Anterior cingulate cortex (tissue), 58 donors: ENCODE measurements at regions not wholly inside any gene's neighbourhood (a gene's known extent, or its start where the extent isn't known, plus 50 kb on each side); places are given as distances from the start of the nearest gene placed in this dataset.
"Not testable (repeated sequence)": the region's sequence is repeated elsewhere in the genome, so short reads cannot be mapped to it uniquely, and the experiment has no call there.

ENCODE experiments used
- DNase-seq, 58 donors: peaks; one replicate each; lab custom pipeline; 2025; lab: John Stamatoyannopoulos, UW

DNA sequence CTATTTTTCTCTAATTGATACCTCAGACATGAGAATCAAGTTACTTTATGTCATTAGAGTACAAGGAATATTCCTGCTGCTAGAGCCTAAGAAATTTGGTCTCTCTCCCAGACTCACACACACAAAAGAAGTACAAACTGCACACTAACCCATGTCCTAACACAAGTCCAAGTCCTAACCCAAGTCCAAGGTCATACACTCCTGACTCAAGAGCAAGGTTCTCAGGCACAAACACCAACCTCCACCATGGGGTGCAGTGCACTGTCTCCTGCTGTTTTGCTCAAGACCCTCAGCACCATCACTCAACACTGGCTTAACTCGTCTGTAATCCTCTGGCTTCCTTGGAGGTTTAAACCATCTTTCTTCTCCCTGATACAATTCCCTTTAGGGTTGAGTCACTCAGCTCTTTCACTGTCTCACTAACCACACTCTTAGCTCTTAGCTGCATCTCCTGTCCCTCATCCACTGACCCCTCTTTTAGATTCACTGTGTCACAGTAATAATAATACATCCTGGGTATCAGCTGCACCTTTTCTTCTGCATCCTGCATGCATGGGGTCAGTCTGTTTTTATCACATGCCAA lies 129.8 kb downstream of the BCL2L11 start:
- DNase-seq: no peak

DNA sequence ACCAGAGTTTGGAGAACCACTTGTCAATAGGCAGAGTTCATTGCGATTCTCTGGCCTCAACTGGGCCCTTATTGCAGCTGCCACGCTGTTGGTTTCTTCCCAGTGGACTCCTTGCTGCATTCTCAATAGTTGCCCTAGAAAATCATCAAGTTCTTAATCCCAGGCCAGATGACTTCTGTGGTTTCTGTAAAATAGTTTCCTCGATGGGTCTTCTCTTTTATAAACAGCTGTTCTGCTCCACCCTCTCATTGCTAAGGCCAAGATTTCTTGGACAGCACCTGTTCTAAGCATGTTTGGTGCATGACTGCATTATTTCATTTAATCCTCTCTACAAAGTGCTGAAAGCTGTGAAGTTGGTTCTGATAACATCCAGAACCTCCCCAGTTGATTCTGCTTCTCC lies 131.0 kb downstream of the BCL2L11 start:
- DNase-seq: no peak

DNA sequence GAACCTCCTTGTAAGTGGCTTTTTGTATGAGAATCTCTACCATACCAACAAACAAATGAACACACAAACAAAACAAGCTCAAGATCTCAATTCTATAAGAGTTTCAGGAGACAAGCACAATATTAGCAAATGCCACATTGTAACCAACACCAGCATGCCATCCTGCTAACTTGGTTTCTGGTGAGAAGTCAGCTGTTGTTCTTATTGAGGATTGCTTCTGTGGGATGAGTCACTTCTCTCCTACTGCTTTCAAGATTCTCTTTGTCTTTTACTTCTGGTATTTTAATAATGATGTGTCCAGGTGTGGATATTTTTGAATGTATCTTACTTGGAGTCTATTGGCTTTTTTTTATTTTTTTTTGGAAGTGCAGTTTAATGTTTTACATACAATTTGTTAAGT lies 131.7 kb downstream of the BCL2L11 start:
- no peak for DNase-seq

DNA sequence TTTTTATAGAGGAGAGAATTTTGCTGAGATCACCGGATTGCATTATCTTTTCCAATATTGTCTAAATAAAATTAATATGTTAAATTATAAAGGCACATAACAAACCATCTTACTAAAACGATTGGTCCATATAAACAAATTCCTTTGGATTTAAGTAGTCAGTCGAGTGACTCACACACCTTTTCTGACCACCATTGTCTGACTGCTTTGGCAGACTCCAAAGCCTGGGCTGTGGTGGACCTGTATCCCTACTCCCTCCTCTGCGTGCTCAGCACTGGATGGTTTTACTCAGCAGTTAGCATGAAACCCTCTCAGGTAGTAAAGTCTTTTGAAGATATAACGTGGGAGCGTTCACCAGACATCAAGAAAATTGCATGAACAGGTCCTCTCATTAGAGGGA lies 134.2 kb downstream of the BCL2L11 start:
- DNase-seq: not testable (repeated sequence)

DNA sequence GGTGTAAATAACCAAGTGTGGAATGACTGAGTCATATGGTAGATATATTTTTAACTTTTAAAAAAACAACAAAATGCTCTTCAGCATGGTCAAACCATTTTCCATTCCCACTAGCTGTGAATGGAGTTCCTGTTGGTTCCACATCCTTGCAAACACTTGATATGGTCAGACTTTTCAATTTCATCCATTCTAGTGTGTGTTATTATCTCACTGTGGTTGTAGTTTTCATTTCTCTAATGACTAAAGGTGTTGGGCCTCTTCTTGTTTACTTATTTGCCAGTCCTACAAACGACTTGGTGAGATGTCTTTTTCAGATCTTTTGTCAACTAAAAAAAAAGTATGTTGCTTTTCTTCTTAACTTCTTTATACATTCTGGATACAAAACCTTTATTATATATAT lies 135.9 kb downstream of the BCL2L11 start:
- not testable (repeated sequence) for DNase-seq

DNA sequence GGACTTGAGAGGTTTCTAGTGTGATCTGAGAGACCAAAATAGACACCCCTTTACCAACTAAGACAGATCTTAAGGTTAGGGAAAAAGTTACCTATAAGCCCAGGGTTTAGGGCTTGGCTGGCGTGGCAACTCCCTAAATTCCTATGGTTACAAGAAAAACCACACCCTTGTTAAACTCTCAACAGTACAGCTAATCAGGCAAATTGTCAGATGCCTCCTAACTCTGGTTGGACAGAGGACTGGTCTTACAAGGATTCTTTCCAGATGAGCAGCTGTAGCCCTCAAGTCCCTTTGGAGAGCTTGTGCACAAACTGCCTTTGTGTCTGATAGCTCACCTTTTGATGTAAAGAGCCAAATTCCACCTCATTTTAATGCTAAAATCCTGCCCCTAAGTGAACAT lies 136.9 kb downstream of the BCL2L11 start:
- DNase-seq: not testable (repeated sequence)

DNA sequence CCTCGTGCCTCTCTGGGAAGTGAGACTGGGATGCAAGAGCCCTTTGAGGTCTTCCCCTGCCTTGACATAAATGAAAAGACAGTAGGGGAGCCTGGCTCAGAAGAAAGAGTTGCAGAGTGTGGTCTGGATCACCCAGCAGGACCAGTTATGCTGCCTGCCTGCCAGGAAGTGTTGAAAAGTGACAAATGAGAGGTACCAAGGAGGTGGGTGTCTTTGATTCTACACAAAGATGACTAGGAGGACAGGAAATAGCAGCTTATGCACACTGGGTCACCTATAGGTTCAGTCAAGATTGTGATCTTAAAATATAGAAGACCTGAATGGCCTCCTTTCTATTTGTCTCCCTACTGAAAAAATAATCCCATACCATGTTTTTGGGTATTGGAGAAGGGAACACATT lies 137.6 kb downstream of the BCL2L11 start:
- DNase-seq: not testable (repeated sequence)

DNA sequence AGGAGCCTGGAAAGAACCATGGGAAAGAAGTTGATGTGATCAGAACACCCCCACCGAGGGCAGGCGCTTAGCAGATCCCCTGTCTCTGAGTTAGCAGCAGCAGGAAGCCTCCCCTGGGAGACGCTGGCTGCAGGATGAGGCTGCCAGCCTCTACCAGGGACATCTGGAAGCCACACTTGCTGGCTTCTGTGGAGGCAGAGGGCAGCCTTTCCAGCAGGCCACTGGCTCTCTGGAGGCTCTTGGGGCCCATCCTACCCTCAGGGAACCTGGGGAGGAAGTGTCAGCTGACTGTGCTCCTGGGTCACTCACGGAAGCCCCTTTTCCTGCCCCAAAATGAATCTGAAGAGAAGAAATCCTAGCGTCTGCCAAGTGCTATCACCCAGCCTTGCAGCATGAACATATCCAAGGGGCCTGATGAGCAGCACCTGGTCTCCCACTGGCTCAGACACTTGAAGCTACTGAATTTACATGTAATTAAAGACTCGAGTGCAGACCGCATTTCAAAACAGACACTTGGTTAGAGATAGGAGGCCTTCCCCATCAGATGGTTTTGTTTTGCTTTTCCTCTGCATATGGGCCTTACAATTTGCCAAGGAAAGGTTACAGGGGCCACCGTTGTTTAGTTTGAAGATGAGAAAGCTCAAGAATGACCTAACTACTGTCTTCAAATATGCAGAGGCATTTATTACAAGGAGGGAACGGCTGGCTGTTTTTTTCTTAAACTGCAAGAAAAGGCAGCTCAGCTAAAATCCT lies 142.1 kb downstream of the BCL2L11 start:
- not testable (repeated sequence) for DNase-seq

DNA sequence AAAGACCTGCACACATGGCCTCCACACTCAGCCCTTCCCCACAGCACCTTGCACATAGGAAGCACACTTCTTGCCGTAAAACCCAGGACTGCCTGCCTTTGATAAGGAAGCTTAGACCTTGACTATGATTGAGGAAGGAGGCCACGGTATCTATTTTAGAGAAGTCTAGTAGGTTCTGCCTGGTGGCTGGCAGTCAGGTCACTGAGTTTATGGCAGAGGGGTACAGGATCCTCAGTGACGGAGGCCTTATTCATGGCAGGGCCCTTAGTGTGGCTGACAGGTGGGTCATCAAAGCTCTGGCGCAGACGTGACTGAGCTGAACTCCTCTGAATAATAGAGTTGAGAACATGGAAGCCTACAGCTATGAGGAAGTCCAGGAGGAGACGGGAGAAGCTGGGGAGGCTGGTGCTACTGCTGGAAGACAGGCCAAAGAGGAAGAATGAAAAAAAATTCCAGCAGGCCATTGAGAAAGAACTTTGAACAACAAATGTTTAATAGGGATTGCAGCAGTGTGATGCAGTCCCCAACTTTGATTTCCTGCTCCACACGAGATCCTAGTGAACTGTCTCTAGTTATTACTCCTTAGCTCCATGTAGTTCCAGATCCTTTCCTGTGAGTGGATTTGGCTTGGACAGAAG lies 142.8 kb downstream of the BCL2L11 start:
- not testable (repeated sequence) for DNase-seq

DNA sequence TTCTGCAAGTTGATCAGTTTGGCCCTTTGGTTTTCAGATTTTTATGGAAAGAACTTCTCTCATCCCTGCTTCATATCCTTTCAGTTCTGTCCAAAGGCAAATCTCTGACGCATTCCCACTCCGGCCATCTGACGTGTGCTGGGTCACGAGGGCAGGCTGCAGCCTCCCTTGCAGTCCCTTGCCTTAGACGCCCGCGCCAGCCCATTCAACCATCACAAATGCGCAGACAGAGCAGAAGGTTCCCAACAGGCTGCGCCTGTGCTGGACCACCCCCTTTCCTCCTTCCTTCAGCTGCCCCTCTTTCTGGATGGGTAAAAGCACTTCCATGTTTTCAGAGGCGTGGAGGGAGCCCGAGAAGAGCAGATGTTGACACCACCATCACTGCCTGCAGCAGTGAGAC lies 144.2 kb downstream of the BCL2L11 start:
- DNase-seq: not testable (repeated sequence)

DNA sequence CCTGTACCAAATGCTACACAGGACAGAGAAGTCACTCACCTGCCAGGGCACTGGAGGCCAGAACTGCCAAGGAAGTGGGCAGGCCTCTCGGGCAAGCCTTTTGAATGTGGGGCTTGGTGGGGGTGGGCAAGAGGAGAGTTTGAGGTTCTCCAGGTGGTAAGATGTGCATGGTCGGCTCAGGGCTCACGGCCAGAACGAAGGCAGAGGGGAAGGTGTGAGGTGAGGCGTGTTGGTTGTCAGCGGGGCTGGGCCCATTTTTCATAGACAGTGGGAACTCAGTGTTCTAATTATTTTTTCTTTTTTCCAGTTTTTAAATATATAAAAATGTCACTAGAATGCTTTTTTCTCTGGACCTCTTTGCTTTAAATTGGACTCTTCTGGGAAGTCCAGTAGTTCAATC lies 145.8 kb downstream of the BCL2L11 start:
- DNase-seq: not testable (repeated sequence)

DNA sequence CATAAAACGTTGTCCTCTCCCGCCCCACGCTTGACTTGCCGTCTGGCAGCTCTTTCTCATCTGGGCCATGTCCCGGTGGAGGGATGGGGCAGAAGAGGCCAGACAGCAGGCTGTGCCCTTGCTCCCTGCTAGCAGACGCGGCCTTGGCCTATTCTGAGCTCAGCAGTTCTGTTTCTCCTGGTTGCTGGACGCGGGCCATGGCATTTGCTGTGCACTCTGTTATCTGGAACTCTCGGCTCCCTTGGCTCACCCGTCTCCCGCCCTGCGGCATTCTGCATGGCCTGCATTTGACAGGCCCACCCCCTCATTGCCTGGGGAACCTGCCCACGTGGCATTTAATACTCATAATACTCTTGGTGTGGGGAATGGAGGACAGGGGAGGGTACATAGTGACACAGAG lies 146.3 kb downstream of the BCL2L11 start:
- not testable (repeated sequence) for DNase-seq

DNA sequence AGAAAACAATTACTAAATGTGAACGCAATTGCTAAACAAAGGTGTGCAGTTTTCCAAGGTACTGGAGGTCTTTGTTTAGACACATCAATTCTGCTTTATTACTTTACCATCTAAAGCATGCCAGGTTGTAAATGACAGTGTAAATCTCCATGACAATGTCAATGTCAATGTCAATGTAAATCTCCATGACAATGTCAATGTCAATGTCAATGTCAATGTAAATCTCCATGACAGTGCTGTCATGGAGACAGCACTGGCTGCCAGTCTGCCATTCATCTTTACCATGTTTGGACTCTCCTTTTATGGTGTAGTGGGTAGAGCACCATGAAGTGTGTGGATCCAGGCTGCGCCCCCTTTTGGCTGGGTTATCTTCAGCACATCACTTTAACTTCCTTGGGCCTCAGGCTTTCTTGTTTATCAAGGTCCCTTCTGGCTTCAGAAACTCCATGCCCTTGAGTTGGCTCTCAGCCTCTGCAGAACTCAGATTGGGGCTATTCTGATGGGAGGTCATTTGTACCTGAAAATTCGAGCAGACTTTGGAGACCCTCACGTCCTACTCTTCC lies 149.1 kb downstream of the BCL2L11 start:
- not testable (repeated sequence) for DNase-seq

DNA sequence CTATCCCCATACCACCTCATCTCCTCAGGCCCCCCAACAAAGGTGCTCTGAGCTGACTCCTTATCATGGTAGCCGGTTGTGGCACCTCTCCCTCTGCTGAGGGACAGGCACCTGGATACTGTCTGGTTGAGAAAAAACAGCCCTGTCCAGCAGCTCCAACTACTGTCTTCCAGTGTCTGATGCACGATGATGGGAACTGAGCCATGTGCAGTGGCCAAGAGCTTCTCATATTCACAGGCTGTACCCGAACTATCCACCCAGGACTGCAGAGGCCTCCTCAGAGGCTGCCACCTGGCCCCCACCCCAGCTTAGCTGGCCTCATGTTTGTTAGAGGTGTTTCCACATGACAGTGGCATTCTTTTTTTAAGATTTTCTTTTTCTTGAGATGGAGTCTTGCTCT lies 149.9 kb downstream of the BCL2L11 start:
- not testable (repeated sequence) for DNase-seq

DNA sequence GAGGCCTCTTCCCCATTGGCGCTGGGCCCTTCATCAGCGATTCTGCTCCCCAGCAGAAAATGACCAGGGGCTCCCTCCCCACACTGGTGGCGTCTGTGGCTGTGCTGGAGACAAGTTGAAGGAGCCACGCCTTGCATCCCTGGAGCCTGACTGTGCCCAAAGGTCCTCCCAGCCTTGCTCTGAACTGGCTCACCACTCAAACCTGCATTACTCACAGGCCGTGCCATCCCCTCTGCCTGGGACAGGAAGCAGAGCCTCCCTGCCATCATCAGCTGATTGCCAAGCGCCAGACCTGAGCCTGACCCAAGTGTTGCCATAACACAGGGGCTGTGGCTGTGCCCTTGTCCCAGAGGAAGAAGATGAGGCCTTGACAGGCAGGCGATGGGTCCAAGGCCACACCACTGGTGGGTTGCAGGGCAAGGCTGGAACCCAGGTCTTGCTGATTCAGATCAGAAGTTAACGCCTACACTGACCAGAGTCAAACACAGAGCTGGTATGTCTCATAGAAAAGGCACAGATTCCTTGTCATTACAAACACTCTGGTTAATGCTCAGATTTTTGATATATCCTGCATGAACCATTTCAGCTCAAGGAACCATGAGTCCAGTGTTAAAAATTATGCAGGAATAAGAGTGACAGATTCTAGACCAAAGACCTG lies 151.1 kb downstream of the BCL2L11 start:
- DNase-seq: not testable (repeated sequence)

DNA sequence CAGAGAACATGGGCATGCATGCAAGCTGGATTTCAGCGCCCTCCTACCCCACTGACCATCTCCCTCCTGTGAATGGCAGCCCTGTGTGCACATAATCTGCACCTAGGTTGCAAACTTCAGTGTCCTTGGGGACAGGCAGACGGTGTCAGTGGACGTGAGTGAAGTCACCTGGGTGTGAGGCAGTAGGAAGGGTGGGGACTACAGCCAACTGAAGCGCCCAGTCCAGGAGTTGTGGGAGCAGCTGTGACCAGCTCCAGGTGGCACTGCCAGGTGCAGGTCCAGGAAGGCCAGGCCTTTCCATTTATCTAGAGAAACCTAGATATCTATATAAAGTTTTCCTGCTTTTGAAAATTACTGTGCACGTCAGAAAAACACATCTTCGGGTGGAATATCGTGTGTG lies 152.3 kb downstream of the BCL2L11 start:
- DNase-seq: not testable (repeated sequence)

DNA sequence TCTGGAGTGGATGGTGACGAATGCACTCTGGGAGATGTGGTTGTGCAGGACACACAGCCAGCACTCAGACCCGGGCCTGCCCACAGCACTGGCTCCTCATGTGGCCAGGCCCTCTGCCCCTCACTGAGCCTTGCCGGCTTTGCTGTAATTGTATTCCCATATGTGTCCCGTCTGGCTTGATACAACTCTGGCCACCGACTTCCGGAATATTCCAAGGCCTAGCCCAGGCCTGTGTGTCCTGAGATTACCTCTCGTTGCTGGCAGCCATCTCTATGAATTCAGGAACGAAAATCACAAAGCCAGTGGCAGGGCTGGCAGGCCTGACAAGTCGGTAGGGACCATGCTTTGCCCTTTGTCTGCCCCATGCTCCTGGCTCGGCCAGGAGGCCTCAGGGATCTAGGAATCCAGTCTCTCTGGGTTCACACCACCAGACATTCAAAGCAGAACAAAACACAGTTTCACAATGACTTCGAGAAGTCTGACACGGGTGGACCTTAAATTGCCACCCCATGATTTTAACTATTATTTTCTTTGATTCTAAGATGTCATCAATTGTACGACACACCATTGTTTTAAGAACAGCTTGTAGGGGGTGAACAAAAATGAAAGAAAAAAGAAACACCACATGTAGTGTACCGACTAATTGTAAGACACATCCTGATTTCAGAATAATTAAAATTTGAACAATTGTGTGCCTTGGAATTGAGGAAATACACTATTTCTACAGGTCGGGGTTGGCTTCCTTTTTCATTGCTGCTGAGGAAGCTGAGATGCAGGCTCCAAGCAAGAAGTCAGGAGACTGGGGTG lies 154.5 kb downstream of the BCL2L11 start:
- not testable (repeated sequence) for DNase-seq

DNA sequence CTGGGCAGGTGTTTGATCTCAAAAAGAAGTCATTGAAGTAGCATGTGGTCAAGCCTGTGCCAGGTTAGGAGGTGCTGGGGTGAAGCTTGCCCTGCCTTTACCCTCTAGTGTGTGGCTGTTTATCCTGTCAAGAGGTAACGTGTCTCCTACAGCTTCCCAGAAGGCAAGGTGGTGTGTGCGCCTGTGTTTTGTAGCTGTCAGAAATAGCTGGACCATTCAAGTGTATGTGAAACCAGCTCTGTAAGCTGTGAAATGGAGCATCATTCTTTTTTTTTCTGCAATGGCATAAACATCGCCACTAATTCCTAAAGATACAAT lies 155.1 kb downstream of the BCL2L11 start:
- not testable (repeated sequence) for DNase-seq

DNA sequence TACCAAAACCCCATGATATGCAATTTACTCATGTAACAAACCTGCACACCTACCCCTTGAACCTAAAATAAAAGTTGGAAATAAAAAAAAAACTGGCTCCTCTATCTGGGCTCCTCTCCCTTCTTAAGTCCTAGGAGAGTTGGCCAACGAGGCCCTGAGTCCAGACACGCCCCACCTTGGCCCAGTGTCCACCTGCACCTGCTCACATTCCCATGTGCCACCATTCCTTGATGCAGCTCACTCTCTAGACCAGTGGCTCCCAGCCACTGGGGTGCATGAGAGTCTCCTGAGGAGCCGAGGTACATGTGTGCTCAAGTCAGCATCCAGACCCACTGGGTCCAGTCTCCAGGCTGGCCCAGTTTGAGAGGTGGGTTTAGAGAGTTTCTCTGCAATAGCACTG lies 157.4 kb downstream of the BCL2L11 start:
- not testable (repeated sequence) for DNase-seq

DNA sequence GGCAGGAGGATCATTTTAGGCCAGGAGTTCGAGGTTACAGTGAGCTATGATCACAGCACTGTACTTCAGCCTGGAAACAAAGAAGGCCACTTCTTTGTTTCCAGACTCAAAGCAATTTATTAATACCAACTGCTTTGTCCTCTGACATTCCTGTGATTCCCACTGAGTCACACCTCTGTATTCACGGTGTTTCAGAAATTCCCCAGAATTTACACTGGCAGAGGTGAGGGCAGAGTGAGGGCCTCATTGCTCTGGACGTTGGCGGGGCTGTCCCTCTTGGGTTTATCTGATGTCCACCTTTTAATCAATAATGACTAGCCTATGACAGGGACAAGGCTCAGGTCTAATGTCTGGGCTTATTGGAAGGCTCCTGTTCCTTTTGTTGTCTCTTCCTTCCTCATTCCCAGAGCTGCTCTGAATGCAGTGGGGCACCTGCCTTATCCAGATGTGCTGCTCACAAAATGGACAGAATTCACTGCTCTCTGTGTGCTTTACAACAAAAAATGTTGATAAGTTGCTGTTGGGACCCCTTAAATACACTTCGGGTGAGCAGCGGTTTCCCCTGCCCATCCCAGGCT lies 160.1 kb downstream of the BCL2L11 start:
- DNase-seq: not testable (repeated sequence)
